Activated CD4-positive, alpha-beta memory T cell treated with anti-CD3 and anti-CD28 coated beads for 36 hours (primary cell): ENCODE measurements at regions not wholly inside any gene's neighbourhood (a gene's known extent, or its start where the extent isn't known, plus 50 kb on each side); places are given as distances from the start of the nearest gene placed in this dataset.

ENCODE experiments used
- CTCF ChIA-PET: fragments of 350-600 bp; sonication (Branson Sonifier 250); formaldehyde crosslinking; loops from one replicate; lab custom pipeline; 2021; ENCODE audit warnings: antibody characterized with exemption, inconsistent platforms; lab: Charles Lee
- POLR2A ChIA-PET: fragments of 350-600 bp; sonication (Branson Sonifier 250); formaldehyde crosslinking; loops from one replicate; lab custom pipeline; 2021; ENCODE audit warnings: antibody characterized with exemption; lab: Charles Lee
- DNase-seq: peaks from one replicate; pipeline ENCODE4 v3.0.0-alpha.2; 2020
- H3K27ac Mint-ChIP-seq: one replicate; pipeline ENCODE4 v1.8.0; 2021; ENCODE audit warnings: mixed read lengths
- H3K27me3 Mint-ChIP-seq: one replicate; pipeline ENCODE4 v1.8.0; 2021; ENCODE audit warnings: mixed read lengths
- H3K36me3 Mint-ChIP-seq: one replicate; pipeline ENCODE4 v1.8.0; 2021; ENCODE audit warnings: mixed read lengths
- H3K4me1 Mint-ChIP-seq: one replicate; pipeline ENCODE4 v1.8.0; 2021; ENCODE audit warnings: low read depth, mixed read lengths
- H3K4me3 Mint-ChIP-seq: one replicate; pipeline ENCODE4 v1.8.0; 2021; ENCODE audit warnings: mild to moderate bottlenecking, mixed read lengths
- H3K9me3 Mint-ChIP-seq: one replicate; pipeline ENCODE4 v1.8.0; 2021; ENCODE audit warnings: mixed read lengths
- intact Hi-C: fragments of 100-400 bp; cut with micrococcal nuclease; formaldehyde crosslinking; loops from one replicate; pipeline ENCODE4 v1.15.1; 2023

- Mint-ChIP-seq H3K27ac (no peak overlapping the region), H3K27me3 (no peaks in the 10 kb centered on the region), H3K36me3 (no peaks in the 10 kb centered on the region), H3K4me1 (no peaks in the 10 kb centered on the region), H3K9me3 (peaks cover 28% of the 10 kb centered on the region), H3K4me3 (no peak overlapping the region)
- POLR2A ChIA-PET, result no interaction called here
- DNase-seq, result no peak
- CTCF ChIA-PET, result no interaction called here
- intact Hi-C loops, result no loop called here
Observed at GRCh38 chr2:21999522-21999921, 875.8 kb downstream of the TDRD15 start.

- no peaks in the 10 kb centered on the region for H3K27me3 Mint-ChIP-seq
- H3K4me1 Mint-ChIP-seq, result no peaks in the 10 kb centered on the region
- H3K9me3 Mint-ChIP-seq, result peaks cover 23% of the 10 kb centered on the region
- intact Hi-C loops, result no loop called here
- no peaks in the 10 kb centered on the region for H3K36me3 Mint-ChIP-seq
- ChIA-PET CTCF (no interaction called here), POLR2A (no interaction called here)
- H3K4me3 Mint-ChIP-seq, result no peak overlapping the region
- DNase-seq, result no peak
- no peak overlapping the region for H3K27ac Mint-ChIP-seq
Observed at GRCh38 chr2:22002066-22002465, 878.3 kb downstream of the TDRD15 start.

- Mint-ChIP-seq H3K4me3 (no peak overlapping the region), H3K27ac (no peak overlapping the region), H3K4me1 (no peaks in the 10 kb centered on the region), H3K9me3 (peaks cover 19% of the 10 kb centered on the region), H3K27me3 (no peaks in the 10 kb centered on the region), H3K36me3 (no peaks in the 10 kb centered on the region)
- no peak for DNase-seq
- ChIA-PET POLR2A (no interaction called here), CTCF (no interaction called here)
- intact Hi-C loops, result no loop called here
Observed at GRCh38 chr2:22003270-22003669, 879.5 kb downstream of the TDRD15 start.

- no peaks in the 10 kb centered on the region for H3K27me3 Mint-ChIP-seq
- H3K4me1 Mint-ChIP-seq, result no peaks in the 10 kb centered on the region
- H3K27ac Mint-ChIP-seq, result no peak overlapping the region
- ChIA-PET CTCF (no interaction called here), POLR2A (no interaction called here)
- no peak for DNase-seq
- no peaks in the 10 kb centered on the region for H3K36me3 Mint-ChIP-seq
- H3K4me3 Mint-ChIP-seq, result no peak overlapping the region
- H3K9me3 Mint-ChIP-seq, result peaks cover 20% of the 10 kb centered on the region
- intact Hi-C loops, result no loop called here
Observed at GRCh38 chr2:22011048-22011447, 887.3 kb downstream of the TDRD15 start.

GRCh38 chr2:22020091-22020742, 896.4 kb downstream of the TDRD15 start:
- H3K9me3 Mint-ChIP-seq, result peaks cover 3% of the 10 kb centered on the region
- H3K4me1 Mint-ChIP-seq, result no peaks in the 10 kb centered on the region
- H3K36me3 Mint-ChIP-seq, result no peaks in the 10 kb centered on the region
- H3K27ac Mint-ChIP-seq, result no peak overlapping the region
- H3K27me3 Mint-ChIP-seq, result no peaks in the 10 kb centered on the region
- ChIA-PET CTCF (no interaction called here), POLR2A (no interaction called here)
- H3K4me3 Mint-ChIP-seq, result no peak overlapping the region
- DNase-seq, result no peak
- intact Hi-C loops, result no loop called here

GRCh38 chr2:22027345-22028005, 903.7 kb downstream of the TDRD15 start:
- H3K27me3 Mint-ChIP-seq, result no peaks in the 10 kb centered on the region
- H3K27ac Mint-ChIP-seq, result no peak overlapping the region
- CTCF ChIA-PET, result no interaction called here
- H3K9me3 Mint-ChIP-seq, result no peaks in the 10 kb centered on the region
- DNase-seq, result no peak
- no peaks in the 10 kb centered on the region for H3K4me1 Mint-ChIP-seq
- intact Hi-C loops, result no loop called here
- H3K4me3 Mint-ChIP-seq, result no peak overlapping the region
- no peaks in the 10 kb centered on the region for H3K36me3 Mint-ChIP-seq
- POLR2A ChIA-PET, result no interaction called here

- CTCF ChIA-PET, result no interaction called here
- POLR2A ChIA-PET, result no interaction called here
- no peak overlapping the region for H3K4me3 Mint-ChIP-seq
- no peaks in the 10 kb centered on the region for H3K27me3 Mint-ChIP-seq
- H3K27ac Mint-ChIP-seq, result no peak overlapping the region
- no peaks in the 10 kb centered on the region for H3K36me3 Mint-ChIP-seq
- intact Hi-C loops, result no loop called here
- no peaks in the 10 kb centered on the region for H3K4me1 Mint-ChIP-seq
- DNase-seq, result no peak
- peaks cover 9% of the 10 kb centered on the region for H3K9me3 Mint-ChIP-seq
Observed at GRCh38 chr2:22035361-22035830, 911.6 kb downstream of the TDRD15 start.

GRCh38 chr2:22037274-22037673, 913.5 kb downstream of the TDRD15 start:
- Mint-ChIP-seq H3K4me1 (no peaks in the 10 kb centered on the region), H3K4me3 (no peak overlapping the region), H3K27me3 (no peaks in the 10 kb centered on the region), H3K36me3 (no peaks in the 10 kb centered on the region), H3K27ac (no peak overlapping the region), H3K9me3 (peaks cover 14% of the 10 kb centered on the region)
- intact Hi-C loops, result no loop called here
- POLR2A ChIA-PET, result no interaction called here
- CTCF ChIA-PET, result no interaction called here
- no peak for DNase-seq

- H3K4me3 Mint-ChIP-seq, result no peak overlapping the region
Observed at GRCh38 chr2:22043784-22044183, 920.0 kb downstream of the TDRD15 start.

GRCh38 chr2:22055784-22056620, 932.2 kb downstream of the TDRD15 start:
- no peak for DNase-seq
- H3K4me1 Mint-ChIP-seq, result no peaks in the 10 kb centered on the region
- ChIA-PET POLR2A (no interaction called here), CTCF (no interaction called here)
- H3K9me3 Mint-ChIP-seq, result peaks cover 14% of the 10 kb centered on the region
- intact Hi-C loops, result no loop called here
- H3K27me3 Mint-ChIP-seq, result no peaks in the 10 kb centered on the region
- H3K4me3 Mint-ChIP-seq, result no peak overlapping the region
- no peak overlapping the region for H3K27ac Mint-ChIP-seq
- no peaks in the 10 kb centered on the region for H3K36me3 Mint-ChIP-seq

More at GRCh38 chr2:22043784-22044183, 920.0 kb downstream of the TDRD15 start:
- POLR2A ChIA-PET, result no interaction called here
- no peaks in the 10 kb centered on the region for H3K27me3 Mint-ChIP-seq
- peaks cover 20% of the 10 kb centered on the region for H3K9me3 Mint-ChIP-seq
- CTCF ChIA-PET, result no interaction called here
- DNase-seq, result no peak
- H3K4me1 Mint-ChIP-seq, result no peaks in the 10 kb centered on the region
- H3K36me3 Mint-ChIP-seq, result no peaks in the 10 kb centered on the region
- H3K27ac Mint-ChIP-seq, result no peak overlapping the region
- intact Hi-C loops, result no loop called here

GRCh38 chr2:22056621-22057132, 932.9 kb downstream of the TDRD15 start:
- peaks cover 7% of the 10 kb centered on the region for H3K9me3 Mint-ChIP-seq
- H3K4me1 Mint-ChIP-seq, result no peaks in the 10 kb centered on the region
- POLR2A ChIA-PET, result no interaction called here
- H3K27me3 Mint-ChIP-seq, result no peaks in the 10 kb centered on the region
- no peak for DNase-seq
- intact Hi-C loops, result no loop called here
- H3K4me3 Mint-ChIP-seq, result no peak overlapping the region
- H3K36me3 Mint-ChIP-seq, result no peaks in the 10 kb centered on the region
- CTCF ChIA-PET, result no interaction called here
- H3K27ac Mint-ChIP-seq, result no peak overlapping the region

- DNase-seq, result no peak
- Mint-ChIP-seq H3K4me3 (no peak overlapping the region), H3K27ac (no peak overlapping the region), H3K9me3 (peaks cover 2% of the 10 kb centered on the region), H3K4me1 (no peaks in the 10 kb centered on the region), H3K36me3 (no peaks in the 10 kb centered on the region), H3K27me3 (no peaks in the 10 kb centered on the region)
- intact Hi-C loops, result no loop called here
- CTCF ChIA-PET, result no interaction called here
- POLR2A ChIA-PET, result no interaction called here
Observed at GRCh38 chr2:22062679-22063078, 938.9 kb downstream of the TDRD15 start.
